GM03348 (cell line): ENCODE measurements at regions not wholly inside any gene's neighbourhood (a gene's known extent, or its start where the extent isn't known, plus 50 kb on each side); places are given as distances from the start of the nearest gene placed in this dataset.
"Not testable (repeated sequence)": the region's sequence is repeated elsewhere in the genome, so short reads cannot be mapped to it uniquely, and the experiment has no call there.

ENCODE experiments used
- DNase-seq: peaks from one replicate; pipeline ENCODE4 v3.0.0; 2012; ENCODE audit warnings: low spot score

DNA sequence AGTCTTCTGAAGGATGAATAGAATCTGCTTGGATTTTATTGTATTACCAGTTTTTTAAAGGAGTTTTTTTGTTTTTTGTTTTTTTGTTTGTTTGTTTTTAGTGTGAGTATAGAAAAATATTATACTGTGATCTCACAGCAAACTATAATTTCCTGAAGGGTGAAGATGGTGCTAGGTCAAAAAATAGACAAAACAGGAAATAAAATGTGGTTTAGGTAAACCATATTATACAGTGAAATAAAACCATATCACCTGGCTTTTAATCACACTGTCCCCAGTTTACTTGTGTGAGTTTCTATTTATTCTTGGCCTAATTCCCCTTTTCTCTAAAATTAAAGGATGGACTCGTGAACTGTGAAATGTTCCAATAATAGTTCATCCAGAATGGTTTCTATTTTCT is 841.3 kb upstream of the CTNND2 start:
- no peak for DNase-seq

DNA sequence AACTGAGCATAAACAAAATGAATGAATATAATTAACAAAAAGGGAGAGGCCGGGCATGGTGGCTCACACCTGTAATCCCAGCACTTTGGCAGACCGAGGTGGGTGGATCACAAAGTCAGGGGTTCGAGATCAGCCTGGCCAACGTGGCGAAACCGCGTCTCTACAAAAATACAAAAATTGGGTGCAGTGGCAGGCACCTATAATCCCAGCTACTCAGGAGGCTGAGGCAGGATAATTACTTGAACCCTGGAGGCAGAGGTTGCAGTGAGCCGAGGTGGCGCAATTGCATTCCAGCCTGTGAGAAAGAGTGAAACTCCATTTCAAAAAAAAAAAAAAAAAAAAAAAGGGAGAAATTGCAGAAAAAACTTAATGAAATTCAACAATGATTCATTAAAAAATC is 839.3 kb upstream of the CTNND2 start:
- DNase-seq = no peak

DNA sequence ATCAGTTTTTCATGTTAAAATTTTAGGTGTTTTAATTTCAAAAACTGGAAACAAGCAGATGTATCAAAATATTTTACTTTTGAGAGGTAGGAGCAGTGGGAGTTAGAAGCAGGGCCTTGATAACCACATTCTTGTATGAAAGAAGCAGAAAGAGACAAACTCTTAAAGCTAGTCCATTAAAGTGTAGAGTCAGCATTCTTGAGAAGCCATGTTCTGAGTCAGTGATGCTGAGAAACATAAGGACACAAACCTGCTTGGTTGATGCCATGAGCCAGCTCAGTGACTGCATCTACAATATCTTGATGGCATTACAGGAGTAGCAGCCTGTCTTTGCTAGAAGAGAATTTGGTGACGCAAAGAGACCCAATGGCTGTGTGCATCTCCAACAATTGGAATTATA is 826.1 kb upstream of the CTNND2 start:
- no peak for DNase-seq

DNA sequence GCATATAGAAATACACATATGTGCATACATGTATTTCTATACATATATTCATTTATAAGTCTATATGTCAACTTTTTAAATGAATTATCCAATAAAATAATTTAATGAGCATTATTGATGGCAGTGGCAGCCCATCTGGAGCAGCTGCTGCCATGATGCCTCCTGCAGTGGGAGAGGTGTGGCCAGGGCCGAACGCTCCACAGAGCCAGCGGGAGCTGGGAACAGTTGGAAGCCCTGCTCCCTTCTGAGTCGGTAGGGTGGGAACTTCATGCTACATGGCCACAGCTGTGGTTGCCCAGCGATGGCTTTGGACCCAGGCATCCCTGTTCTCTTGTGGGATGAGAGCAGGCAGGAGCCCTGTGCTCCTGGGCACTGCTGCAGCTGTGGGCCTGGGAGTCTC is 812.4 kb upstream of the CTNND2 start:
- no peak for DNase-seq

DNA sequence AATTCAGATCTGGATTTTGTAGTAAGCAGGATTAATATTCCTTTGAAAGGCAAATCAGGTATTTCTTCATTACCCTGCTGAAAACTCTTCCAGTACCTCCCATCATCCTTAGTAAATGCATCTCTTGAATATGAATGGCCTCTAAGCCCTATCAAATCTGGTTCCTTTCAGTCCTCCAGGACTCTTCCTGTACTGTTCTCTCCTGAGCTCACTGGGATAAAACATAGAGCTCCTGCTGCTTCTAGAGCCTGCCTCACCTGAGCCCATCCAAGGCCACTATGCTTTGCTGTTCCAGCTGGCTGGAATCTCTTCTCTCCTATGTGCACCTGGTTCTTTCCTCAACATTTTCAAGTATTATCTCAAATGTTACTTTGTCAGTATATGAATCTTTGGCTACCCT is 803.3 kb upstream of the CTNND2 start:
- DNase-seq = no peak

DNA sequence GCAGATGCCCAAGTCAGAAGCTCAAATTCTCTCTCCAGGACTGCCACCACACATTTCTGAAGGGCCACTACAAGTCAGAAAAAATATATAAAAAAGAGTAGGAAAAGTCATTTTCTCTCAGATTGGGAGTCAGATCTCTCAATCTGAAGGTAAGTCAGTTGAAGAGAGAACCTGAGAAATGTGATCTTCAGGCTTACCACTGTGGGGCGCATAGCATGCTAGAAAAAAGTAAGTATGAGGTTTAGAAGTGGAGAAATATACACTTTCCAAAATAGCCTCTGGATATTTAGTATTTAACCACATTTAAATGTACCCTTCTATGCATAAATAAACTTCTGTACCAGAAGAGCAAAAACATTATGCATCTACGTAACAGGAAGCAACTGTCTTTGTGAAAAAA is 800.7 kb upstream of the CTNND2 start:
- DNase-seq = no peak

DNA sequence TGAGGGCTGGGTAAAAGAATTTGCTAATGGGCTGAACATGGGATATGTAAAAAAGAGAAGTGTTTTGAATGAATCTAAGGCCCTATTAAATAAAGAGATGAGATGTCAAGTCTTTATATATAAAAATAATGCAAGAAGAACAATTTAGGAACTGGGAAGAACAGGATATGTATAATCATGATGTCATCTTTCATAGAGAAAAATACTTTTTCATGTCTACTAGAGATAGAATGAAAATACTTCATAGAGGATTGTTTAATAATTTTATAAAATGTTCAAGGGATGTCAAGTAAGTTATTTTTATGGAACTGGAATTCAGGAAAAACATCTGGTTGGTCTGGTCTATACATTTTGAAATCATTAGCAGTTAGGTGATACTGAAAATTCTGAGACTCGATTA is 799.0 kb upstream of the CTNND2 start:
- DNase-seq = no peak

DNA sequence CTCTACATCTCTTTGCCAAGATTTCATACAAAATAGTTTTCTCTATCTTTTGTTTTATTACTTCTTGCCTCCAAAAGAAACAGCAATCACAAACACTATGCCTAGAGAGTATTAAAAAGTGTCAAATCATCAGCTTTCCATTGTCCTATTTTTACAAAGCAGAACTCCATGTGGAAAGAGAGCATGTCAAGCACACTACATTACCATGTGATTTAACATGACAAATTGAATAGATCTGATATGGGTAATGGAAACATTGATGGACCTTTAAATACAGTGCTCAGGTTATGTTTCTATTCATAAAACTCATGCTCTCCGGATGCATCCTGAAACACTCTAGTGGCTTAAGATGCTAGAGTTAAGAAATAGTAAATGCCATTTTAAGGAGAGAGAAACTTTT is 791.4 kb upstream of the CTNND2 start:
- DNase-seq = no peak

DNA sequence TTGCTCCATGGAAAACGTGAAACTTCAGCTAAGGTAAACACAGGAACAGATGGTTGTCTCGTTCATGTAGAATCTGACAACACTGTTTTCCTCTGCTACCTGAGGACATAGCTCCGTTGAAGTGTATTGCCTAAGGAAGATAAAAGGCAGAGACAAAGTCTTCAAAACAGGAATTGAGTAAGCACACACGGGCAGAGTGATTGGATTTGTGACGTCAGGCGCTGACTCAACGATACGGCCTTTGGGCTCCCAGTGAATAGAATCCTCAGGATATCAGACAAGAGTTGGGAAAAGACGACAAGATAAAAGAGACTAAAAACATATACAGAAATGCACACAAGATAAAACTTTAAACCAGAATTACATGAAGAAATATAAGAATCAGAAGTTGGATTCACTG is 787.1 kb upstream of the CTNND2 start:
- no peak for DNase-seq

DNA sequence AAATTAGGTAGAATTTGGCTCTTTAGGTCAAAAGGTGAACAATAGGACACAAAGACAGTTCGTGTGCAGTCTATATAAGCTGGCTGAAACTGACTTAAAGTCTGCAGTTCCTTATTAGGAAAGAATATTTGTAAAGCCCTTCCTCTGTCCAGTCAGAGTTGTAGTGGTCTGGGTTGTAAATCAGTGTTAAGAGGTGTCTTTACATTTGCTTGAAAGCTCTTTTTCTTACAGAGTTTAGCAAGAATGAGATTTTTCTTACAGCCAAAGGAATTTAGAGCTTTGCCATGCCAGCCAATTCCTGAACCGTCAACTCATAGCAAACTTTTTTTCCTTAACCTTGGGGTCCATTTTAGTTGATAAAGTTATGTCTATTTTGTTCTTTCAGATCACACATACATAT is 786.1 kb upstream of the CTNND2 start:
- no peak for DNase-seq

DNA sequence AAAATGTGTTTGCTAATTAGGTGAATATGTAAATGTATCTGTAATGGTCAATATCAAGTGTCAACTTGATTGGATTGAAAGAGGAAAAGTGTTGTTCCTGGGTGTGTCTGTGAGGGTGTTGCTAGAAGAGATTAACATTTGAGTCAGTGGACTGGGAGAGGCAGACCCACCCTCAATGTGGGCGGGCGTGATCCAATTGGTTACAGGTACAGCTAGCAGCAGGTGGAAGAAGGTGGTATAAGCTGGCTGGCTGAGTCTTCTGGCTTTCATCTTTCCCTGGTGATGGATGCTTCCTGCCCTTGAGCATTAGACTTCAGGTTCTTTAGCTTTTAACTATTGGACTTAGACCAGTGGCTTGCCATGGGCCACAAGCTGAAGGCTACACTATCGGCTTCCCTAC is 779.0 kb upstream of the CTNND2 start:
- DNase-seq = no peak

DNA sequence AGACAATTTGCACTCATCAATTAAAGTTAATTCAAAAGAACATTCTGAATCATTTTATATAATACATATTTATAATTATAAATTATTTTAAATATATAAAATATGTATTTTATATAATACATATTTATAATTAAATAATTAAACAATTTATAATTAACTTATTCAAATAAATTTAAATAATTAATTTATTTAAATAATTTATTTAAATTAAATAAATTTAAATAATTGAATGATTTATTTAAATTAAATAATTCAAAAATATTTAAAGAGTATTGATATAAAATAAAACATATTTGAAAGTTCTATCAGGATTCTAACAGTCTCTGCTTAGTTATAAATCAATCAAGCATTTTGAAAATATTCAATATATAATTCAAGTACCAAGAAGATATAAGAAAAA is 775.5 kb upstream of the CTNND2 start:
- DNase-seq = no peak

DNA sequence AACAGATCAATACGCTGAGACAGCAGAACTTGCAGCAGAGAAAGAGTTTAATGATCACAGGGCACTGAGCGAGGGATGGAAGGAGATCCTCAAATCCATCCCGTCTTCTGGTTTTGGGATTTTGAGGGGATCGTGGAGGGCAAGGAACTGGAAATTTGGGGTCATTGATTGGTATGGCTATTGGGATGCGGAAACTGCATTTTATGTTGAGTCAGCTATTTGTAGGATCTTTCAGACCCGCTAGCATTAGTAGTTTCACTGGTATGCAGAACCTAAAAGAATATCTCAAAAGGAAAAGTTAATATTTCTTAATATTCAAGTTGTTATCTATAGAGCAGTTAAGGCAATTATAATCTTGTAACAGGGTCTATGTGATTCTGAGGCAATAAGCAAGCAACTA is 771.7 kb upstream of the CTNND2 start:
- no peak for DNase-seq

DNA sequence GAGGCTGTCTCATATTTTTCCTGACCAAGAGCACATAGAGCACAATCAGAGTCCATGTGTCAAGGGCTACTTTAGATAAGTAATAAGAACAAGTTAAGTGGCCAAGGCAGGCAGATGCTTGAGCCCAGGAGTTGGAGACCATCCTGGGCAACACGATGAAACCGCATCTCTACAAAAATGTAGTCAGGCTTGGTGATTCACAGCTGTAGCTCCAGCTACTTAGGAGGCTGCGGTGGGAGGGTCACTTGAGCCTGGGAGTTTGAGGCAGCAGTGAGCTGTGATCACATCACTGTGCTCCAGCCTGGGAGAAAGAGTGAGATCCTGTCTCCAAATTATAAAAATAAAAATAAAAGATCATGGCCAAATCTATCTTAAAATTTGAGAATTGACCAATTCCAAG is 767.9 kb upstream of the CTNND2 start:
- DNase-seq = no peak

DNA sequence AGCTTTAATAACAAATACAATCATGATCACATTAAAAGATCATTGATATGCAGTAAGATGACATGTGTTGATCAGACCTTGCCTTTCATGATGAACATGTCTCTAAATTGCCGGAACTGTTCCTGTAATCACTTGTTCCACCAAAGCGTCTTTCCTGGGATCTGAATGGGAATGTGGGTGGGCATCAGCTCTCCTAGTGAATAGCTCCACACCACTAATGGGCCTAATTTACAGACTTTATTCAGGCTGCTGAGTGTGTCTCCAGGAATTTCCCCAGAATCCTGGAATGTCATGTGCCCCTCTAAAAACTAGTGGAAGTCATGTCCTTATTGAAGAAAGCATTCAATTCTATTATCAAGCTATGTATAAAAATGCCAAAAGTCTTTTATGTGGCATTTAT is 765.1 kb upstream of the CTNND2 start:
- no peak for DNase-seq

DNA sequence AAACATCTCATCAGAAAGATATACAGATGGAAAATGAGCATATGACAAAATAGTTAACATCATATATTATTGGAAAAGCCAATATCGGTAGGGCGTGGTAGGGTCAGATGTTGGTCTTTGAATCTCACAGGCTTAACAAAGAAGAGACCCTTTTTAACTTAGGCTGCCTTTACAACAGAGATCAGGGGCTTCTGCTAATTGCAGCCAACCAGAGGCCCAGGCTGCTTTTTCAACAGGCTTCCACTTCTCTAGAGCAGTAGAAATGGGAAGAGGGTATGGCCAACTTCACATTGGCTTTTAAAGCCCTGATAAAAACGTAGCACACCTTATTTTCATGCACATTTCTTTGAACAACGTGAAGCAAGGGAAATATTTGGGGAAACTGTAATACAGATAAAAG is 764.3 kb upstream of the CTNND2 start:
- DNase-seq = no peak

DNA sequence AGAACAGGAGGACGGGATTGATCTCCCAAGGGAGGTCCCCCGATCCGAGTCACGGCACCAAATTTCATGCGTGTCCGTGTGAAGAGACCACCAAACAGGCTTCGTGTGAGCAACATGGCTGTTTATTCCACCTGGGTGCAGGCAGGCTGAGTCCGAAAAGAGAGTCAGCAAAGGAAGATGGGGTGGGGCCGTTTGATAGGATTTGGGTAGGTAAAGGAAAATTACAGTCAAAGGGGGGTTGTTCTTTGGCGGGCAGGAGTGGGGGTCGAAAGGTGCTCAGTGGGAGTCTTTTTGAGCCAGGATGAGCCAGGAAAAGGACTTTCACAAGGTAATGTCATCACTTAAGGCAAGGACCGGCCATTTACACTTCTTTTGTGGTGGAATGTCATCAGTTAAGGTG is 763.6 kb upstream of the CTNND2 start:
- DNase-seq = not testable (repeated sequence)

DNA sequence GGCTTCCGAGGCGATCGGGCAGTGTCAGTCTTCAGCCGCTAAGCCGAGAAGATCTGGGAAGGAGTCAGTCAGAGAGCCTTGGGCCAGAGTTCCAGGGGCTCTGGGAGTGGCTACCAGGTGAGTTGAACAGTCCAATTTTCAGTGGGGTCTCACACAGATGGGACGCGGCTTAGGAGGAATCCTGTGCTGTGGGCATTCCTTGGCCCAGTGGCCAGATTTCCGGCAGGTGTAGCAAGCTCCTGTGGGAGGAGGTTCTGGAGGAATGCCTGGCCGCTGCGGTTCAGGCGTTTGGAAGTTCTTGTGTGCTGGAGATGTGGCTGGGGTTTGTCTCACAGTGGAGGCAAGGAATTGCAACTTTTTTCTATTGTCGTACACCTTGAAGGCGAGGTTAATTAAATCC is 761.5 kb upstream of the CTNND2 start:
- not testable (repeated sequence) for DNase-seq

DNA sequence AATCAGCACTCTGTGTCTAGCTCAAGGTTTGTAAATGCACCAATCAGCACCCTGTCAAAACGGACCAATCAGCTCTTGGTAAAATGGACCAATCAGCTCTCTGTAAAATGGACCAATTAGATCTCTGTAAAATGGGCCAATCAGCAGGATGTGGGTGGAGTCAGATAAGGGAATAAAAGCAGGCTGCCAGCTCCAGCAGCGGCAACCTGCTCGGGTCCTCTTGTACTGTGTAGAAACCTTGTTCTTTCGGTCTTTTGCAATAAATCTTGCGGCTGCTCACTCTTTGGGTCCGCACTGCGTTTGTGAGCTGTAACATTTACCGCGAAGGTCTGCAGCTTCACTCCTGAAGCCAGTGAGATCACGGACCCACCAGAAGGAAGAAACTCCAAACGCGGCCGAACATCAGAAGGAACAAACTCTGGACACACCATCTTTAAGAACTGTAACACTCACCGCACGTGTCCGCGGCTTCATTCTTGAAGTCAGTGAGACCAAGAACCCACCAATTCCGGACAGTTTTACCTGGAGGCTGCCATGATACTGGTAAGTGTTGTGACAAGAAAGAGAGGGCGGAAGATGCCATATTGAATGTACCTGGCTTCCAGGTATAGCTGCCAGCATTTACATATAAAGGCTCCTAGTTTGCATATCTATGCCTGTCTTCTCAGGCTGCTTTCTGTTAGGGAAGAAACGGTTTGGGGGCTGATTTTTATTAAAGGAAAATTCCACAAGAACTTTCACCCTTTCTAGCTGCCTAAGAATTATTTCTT is 758.5 kb upstream of the CTNND2 start:
- DNase-seq = no peak

DNA sequence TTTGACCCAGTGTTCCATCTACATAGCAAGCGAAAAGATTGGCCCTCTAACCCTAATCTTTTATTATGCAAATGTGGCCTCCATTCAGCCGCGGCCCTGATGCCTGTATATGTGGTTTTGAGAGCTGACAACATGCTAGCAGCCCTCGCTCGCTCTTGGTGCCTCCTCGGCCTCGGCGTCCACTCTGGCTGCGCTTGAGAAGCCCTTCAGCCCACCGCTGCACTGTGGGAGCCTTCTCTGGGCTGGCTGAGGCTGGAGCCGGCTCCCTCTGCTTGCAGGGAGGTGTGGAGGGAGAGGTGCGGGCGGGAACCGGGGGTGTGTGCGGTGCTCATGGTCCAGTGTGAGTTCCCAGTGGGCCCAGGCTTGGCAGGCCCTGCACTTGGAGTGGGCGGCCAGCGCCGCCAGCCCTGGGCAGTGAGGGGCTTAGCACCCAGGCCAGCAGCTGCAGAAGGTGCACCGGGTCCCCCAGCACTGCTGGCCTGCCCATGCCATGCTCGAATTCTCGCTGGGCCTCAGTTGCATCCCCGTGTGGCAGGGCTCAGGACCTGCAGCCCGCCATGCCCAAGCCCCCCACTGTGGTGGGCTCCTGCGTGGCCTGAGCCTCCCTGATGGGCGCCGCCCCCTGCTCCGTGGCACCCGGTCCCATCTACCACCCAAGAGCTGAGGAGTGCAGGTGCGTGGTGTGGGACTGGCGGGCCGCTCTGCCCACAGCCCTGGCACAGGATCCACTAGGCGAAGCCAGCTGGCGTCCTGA is 757.5 kb upstream of the CTNND2 start:
- no peak for DNase-seq

DNA sequence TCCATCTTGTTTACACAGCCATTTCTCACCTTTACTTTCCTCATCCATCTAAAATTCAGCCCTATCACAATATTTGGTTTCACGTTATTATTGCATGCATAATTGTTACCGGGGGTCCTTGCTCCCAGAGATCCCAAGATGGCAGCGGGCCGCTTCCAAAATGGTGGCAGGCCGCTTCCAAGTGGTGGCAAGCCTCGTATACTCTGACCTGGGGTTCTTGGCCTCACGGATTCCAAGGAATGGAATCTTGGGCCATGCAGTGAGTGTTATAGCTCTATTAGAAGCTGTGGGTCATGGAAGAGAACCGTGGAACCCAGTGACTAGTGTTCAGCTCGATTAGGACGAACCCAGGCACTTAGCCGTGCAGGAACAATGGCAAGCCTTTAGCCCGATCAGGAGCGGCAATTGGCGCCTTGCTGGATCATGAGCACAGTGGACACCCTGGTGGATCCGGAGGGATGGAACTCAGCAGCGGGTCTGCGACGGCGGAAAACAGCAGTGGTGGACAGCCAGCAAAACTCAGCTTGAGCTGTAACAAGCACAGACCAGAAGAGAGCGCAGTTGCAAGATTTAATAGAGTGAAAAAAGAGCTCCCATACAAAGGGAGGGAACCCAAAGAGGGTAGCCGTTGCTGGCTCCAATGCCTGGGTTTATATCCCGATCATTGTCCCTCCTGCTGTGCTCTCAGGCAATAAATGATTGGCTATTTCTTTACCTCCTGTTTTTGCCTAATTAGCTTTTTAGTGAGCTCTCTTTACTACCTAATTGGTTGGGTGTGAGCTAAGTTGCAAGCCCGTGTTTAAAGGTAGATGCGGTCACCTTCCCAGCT is 756.2 kb upstream of the CTNND2 start:
- DNase-seq = not testable (repeated sequence)

DNA sequence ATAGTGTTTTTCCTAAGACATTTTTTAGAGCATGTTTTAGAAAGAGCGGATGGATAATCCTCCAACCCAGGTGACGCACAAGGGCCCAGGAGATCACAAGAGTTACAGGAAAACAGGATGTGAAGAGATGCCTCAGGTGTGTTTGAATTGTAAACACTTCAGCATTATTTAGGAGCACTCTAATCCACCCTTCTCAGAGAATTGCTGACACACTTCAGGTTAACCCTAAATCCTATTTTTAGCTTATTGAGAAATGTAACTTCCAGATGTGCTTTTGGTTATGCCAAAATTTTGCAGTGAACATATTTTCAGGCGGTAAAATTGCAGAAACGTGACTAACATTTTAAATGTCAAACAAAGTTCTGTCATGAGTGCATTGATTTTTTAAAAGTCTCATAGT is 755.4 kb upstream of the CTNND2 start:
- no peak for DNase-seq

DNA sequence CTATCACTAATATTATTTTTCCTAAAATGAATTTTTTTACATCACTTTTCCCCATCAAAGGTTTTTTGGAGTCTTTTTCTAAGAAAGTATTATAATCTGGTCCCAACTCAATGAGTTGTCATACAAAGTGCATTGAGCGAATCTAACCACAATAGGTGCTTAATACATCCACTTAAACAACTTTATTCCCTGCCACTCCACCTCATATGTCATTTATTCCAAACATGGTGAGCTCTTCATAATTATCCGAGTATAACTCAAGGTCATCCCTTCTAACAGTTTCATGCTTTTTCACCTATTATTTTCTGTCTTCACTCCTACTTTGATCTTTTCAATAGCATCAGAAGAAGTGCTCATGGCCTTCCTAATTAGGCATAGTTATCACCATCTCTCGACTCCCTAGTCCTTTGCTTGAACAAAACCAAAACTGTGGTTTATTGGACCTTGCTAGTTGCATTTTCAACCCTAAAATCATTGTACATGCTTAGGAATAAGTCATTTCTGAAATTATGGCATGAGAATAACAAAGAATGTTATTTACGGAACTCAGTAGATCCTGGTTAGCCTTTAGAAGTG is 754.7 kb upstream of the CTNND2 start:
- no peak for DNase-seq
